ENCODE measurements at regions not wholly inside any gene's neighbourhood (a gene's known extent, or its start where the extent isn't known, plus 50 kb on each side); places are given as distances from the start of the nearest gene placed in this dataset.

DNA sequence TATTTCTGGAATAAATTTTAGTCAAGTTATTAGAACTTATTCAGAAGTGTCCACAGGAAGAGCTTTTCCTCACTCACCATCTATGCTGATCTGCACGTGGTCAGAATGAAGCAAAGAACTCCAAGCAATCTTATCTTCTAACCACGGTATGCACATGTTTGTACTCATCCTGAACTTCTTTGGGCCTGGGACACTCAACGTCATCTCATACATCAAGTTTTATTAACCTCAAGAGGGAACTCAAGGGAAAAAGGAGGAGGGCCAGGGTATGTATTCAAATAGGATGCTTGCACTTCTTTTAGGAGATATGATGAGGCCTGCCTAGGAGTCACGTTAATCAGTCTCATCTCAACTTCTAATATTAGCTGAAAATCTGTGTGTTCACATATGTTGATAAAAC lies 142.5 kb downstream of the C1orf94 start:
- H3K4me2 ChIP-seq: no peak overlapping the region
- no peak overlapping the region for H3K4me3 Mint-ChIP-seq
- TF ChIP-seq REST (IDR thresholded peaks at IDR 0.05; ENCODE audit: unreplicated experiment) (no peak), EZH2phosphoT487 (IDR thresholded peaks at IDR 0.05; ENCODE audit: unreplicated experiment) (no peak), EZH2 (IDR thresholded peaks at IDR 0.05; ENCODE audit: low read depth, unreplicated experiment) (no peak), ETS1 (IDR thresholded peaks at IDR 0.05) (no peak), ZNF462 (CRISPR knock-in tag; IDR thresholded peaks at IDR 0.05) (no peak)
- no peaks in the 10 kb centered on the region for H3K4me1 Mint-ChIP-seq
- H3K9me2 ChIP-seq (ENCODE audit: insufficient read depth): peaks cover 18% of the 10 kb centered on the region
- no peak overlapping the region for H3K4me3 ChIP-seq
- no peaks in the 10 kb centered on the region for H3K79me2 ChIP-seq (replicated peaks; ENCODE audit: insufficient read depth)
- peaks cover 4% of the 10 kb centered on the region; the same call in 1 of the 2 replicates for H3K36me3 ChIP-seq (ENCODE audit: insufficient read depth)
- no peak overlapping the region for H2AFZ ChIP-seq
- H3K27ac Mint-ChIP-seq: no peak overlapping the region
- H3K36me3 Mint-ChIP-seq (ENCODE audit: low read depth): peaks cover 8% of the 10 kb centered on the region
- ATAC-seq (no peak), DNase-seq (ENCODE audit: low spot score) (no peak)
- H3K4me1 ChIP-seq (ENCODE audit: insufficient read depth): no peaks in the 10 kb centered on the region
- peaks cover 1% of the 10 kb centered on the region for H3K27me3 Mint-ChIP-seq (ENCODE audit: insufficient read depth, low read depth, poor library complexity)
- H4K20me1 ChIP-seq (replicated peaks; ENCODE audit: insufficient read depth): no peaks in the 10 kb centered on the region
- H3K27me3 ChIP-seq (ENCODE audit: insufficient read depth): no peaks in the 10 kb centered on the region
- peaks cover 32% of the 10 kb centered on the region for H3K9me3 Mint-ChIP-seq
- no peak overlapping the region for H3K27ac ChIP-seq (ENCODE audit: low read depth)
- no peaks in the 10 kb centered on the region for H3F3A ChIP-seq (replicated peaks; ENCODE audit: low read depth)

Data from GM23338 (cell line).